ENCODE measurements at regions not wholly inside any gene's neighbourhood (a gene's known extent, or its start where the extent isn't known, plus 50 kb on each side); places are given as distances from the start of the nearest gene placed in this dataset.

- Histone ChIP-seq H3K27me3 (ENCODE audit: control insufficient read depth, insufficient read depth, low read length) (no peaks in the 10 kb centered on the region), H3K9me3 (ENCODE audit: control insufficient read depth, insufficient read depth, low read length) (no peaks in the 10 kb centered on the region), H3K4me1 (ENCODE audit: control insufficient read depth, insufficient read depth, low read length) (peaks cover 3% of the 10 kb centered on the region), H3K4me3 (ENCODE audit: low read depth, low read length) (no peak overlapping the region), H3K36me3 (ENCODE audit: control insufficient read depth, insufficient read depth, low read length) (no peaks in the 10 kb centered on the region), H3K9ac (ENCODE audit: low read depth, low read length) (no peak overlapping the region)
Measured at GRCh38 chr13:109668433-109669233, 117.8 kb downstream of the IRS2 start.

GRCh38 chr13:109667807-109668291 lies 118.5 kb downstream of the IRS2 start:
- Histone ChIP-seq H3K9ac (ENCODE audit: low read depth, low read length) (no peak overlapping the region), H3K27me3 (ENCODE audit: control insufficient read depth, insufficient read depth, low read length) (no peaks in the 10 kb centered on the region), H3K9me3 (ENCODE audit: control insufficient read depth, insufficient read depth, low read length) (no peaks in the 10 kb centered on the region), H3K4me1 (ENCODE audit: control insufficient read depth, insufficient read depth, low read length) (peaks cover 3% of the 10 kb centered on the region), H3K36me3 (ENCODE audit: control insufficient read depth, insufficient read depth, low read length) (no peaks in the 10 kb centered on the region), H3K4me3 (ENCODE audit: low read depth, low read length) (no peak overlapping the region)

- H3K36me3 ChIP-seq (ENCODE audit: control insufficient read depth, insufficient read depth, low read length): no peaks in the 10 kb centered on the region
- no peak overlapping the region for H3K4me3 ChIP-seq (ENCODE audit: low read depth, low read length)
- H3K4me1 ChIP-seq (ENCODE audit: control insufficient read depth, insufficient read depth, low read length): peaks cover 3% of the 10 kb centered on the region
- H3K9me3 ChIP-seq (ENCODE audit: control insufficient read depth, insufficient read depth, low read length): no peaks in the 10 kb centered on the region
- no peak overlapping the region for H3K9ac ChIP-seq (ENCODE audit: low read depth, low read length)
- no peaks in the 10 kb centered on the region for H3K27me3 ChIP-seq (ENCODE audit: control insufficient read depth, insufficient read depth, low read length)
Measured at GRCh38 chr13:109667056-109667455, 119.3 kb downstream of the IRS2 start.

- Histone ChIP-seq H3K9me3 (ENCODE audit: control insufficient read depth, insufficient read depth, low read length) (no peaks in the 10 kb centered on the region), H3K4me3 (ENCODE audit: low read depth, low read length) (no peak overlapping the region), H3K9ac (ENCODE audit: low read depth, low read length) (no peak overlapping the region), H3K4me1 (ENCODE audit: control insufficient read depth, insufficient read depth, low read length) (peaks cover 3% of the 10 kb centered on the region), H3K36me3 (ENCODE audit: control insufficient read depth, insufficient read depth, low read length) (no peaks in the 10 kb centered on the region), H3K27me3 (ENCODE audit: control insufficient read depth, insufficient read depth, low read length) (no peaks in the 10 kb centered on the region)
Measured at GRCh38 chr13:109666656-109667055, 119.7 kb downstream of the IRS2 start.

- H3K4me3 ChIP-seq (ENCODE audit: low read depth, low read length): no peak overlapping the region
- peaks cover 3% of the 10 kb centered on the region for H3K4me1 ChIP-seq (ENCODE audit: control insufficient read depth, insufficient read depth, low read length)
- no peak overlapping the region for H3K9ac ChIP-seq (ENCODE audit: low read depth, low read length)
- H3K36me3 ChIP-seq (ENCODE audit: control insufficient read depth, insufficient read depth, low read length): no peaks in the 10 kb centered on the region
- H3K27me3 ChIP-seq (ENCODE audit: control insufficient read depth, insufficient read depth, low read length): no peaks in the 10 kb centered on the region
- no peaks in the 10 kb centered on the region for H3K9me3 ChIP-seq (ENCODE audit: control insufficient read depth, insufficient read depth, low read length)
Measured at GRCh38 chr13:109665781-109666249, 120.6 kb downstream of the IRS2 start.

- Histone ChIP-seq H3K27me3 (ENCODE audit: control insufficient read depth, insufficient read depth, low read length) (no peaks in the 10 kb centered on the region), H3K4me3 (ENCODE audit: low read depth, low read length) (no peak overlapping the region), H3K36me3 (ENCODE audit: control insufficient read depth, insufficient read depth, low read length) (no peaks in the 10 kb centered on the region), H3K9ac (ENCODE audit: low read depth, low read length) (no peak overlapping the region), H3K4me1 (ENCODE audit: control insufficient read depth, insufficient read depth, low read length) (peaks cover 3% of the 10 kb centered on the region), H3K9me3 (ENCODE audit: control insufficient read depth, insufficient read depth, low read length) (no peaks in the 10 kb centered on the region)
Measured at GRCh38 chr13:109665240-109665639, 121.1 kb downstream of the IRS2 start.

- no peak overlapping the region for H3K4me3 ChIP-seq (ENCODE audit: low read depth, low read length)
- no peaks in the 10 kb centered on the region for H3K27me3 ChIP-seq (ENCODE audit: control insufficient read depth, insufficient read depth, low read length)
- no peaks in the 10 kb centered on the region for H3K9me3 ChIP-seq (ENCODE audit: control insufficient read depth, insufficient read depth, low read length)
- no peaks in the 10 kb centered on the region for H3K36me3 ChIP-seq (ENCODE audit: control insufficient read depth, insufficient read depth, low read length)
- no peaks in the 10 kb centered on the region for H3K4me1 ChIP-seq (ENCODE audit: control insufficient read depth, insufficient read depth, low read length)
- no peak overlapping the region for H3K9ac ChIP-seq (ENCODE audit: low read depth, low read length)
Measured at GRCh38 chr13:109657395-109657794, 129.0 kb downstream of the IRS2 start.

GRCh38 chr13:109656206-109656605 lies 130.2 kb downstream of the IRS2 start:
- Histone ChIP-seq H3K4me1 (ENCODE audit: control insufficient read depth, insufficient read depth, low read length) (no peaks in the 10 kb centered on the region), H3K4me3 (ENCODE audit: low read depth, low read length) (no peak overlapping the region), H3K9ac (ENCODE audit: low read depth, low read length) (no peak overlapping the region), H3K27me3 (ENCODE audit: control insufficient read depth, insufficient read depth, low read length) (no peaks in the 10 kb centered on the region), H3K36me3 (ENCODE audit: control insufficient read depth, insufficient read depth, low read length) (no peaks in the 10 kb centered on the region), H3K9me3 (ENCODE audit: control insufficient read depth, insufficient read depth, low read length) (no peaks in the 10 kb centered on the region)

- Histone ChIP-seq H3K4me1 (ENCODE audit: control insufficient read depth, insufficient read depth, low read length) (no peaks in the 10 kb centered on the region), H3K9me3 (ENCODE audit: control insufficient read depth, insufficient read depth, low read length) (no peaks in the 10 kb centered on the region), H3K9ac (ENCODE audit: low read depth, low read length) (no peak overlapping the region), H3K36me3 (ENCODE audit: control insufficient read depth, insufficient read depth, low read length) (no peaks in the 10 kb centered on the region), H3K27me3 (ENCODE audit: control insufficient read depth, insufficient read depth, low read length) (no peaks in the 10 kb centered on the region), H3K4me3 (ENCODE audit: low read depth, low read length) (no peak overlapping the region)
Measured at GRCh38 chr13:109655611-109656010, 130.8 kb downstream of the IRS2 start.

GRCh38 chr13:109655206-109655600 lies 131.2 kb downstream of the IRS2 start:
- H3K9me3 ChIP-seq (ENCODE audit: control insufficient read depth, insufficient read depth, low read length): no peaks in the 10 kb centered on the region
- no peak overlapping the region for H3K4me3 ChIP-seq (ENCODE audit: low read depth, low read length)
- H3K4me1 ChIP-seq (ENCODE audit: control insufficient read depth, insufficient read depth, low read length): no peaks in the 10 kb centered on the region
- no peaks in the 10 kb centered on the region for H3K36me3 ChIP-seq (ENCODE audit: control insufficient read depth, insufficient read depth, low read length)
- no peaks in the 10 kb centered on the region for H3K27me3 ChIP-seq (ENCODE audit: control insufficient read depth, insufficient read depth, low read length)
- no peak overlapping the region for H3K9ac ChIP-seq (ENCODE audit: low read depth, low read length)

GRCh38 chr13:109654341-109655205 lies 131.8 kb downstream of the IRS2 start:
- H3K9me3 ChIP-seq (ENCODE audit: control insufficient read depth, insufficient read depth, low read length): no peaks in the 10 kb centered on the region
- H3K4me1 ChIP-seq (ENCODE audit: control insufficient read depth, insufficient read depth, low read length): no peaks in the 10 kb centered on the region
- H3K27me3 ChIP-seq (ENCODE audit: control insufficient read depth, insufficient read depth, low read length): no peaks in the 10 kb centered on the region
- no peak overlapping the region for H3K4me3 ChIP-seq (ENCODE audit: low read depth, low read length)
- H3K36me3 ChIP-seq (ENCODE audit: control insufficient read depth, insufficient read depth, low read length): no peaks in the 10 kb centered on the region
- no peak overlapping the region for H3K9ac ChIP-seq (ENCODE audit: low read depth, low read length)
